NCI-H2196 treated with DMSO at 0.1 percent for 48 hours (cell line): ENCODE measurements at regions not wholly inside any gene's neighbourhood (a gene's known extent, or its start where the extent isn't known, plus 50 kb on each side); places are given as distances from the start of the nearest gene placed in this dataset.

Experiments used
- DNase-seq: peaks from one replicate; lab custom pipeline; 2025; ENCODE audit not compliant: unreplicated experiment; lab: John Stamatoyannopoulos, UW

DNA sequence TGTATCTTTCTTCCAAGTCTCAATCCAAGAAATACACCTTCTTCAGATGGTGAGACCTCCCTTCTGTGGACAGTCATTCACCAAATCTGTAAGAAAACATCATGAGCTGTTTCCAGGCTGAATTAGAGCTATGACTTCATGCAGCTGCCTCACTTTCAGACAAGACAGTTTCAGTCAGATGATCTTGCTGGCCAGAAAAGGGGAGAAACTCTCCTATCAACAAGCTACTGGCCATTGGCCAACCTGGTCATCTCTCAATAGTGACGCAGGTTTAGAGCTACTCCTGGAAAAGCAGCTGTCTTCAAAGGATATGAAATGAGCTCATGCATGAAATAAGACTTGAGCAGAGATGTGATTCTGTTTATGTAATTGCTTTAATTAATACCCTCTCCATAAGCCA lies 69.6 kb upstream of the NDP start:
- peak; percentile 20 for DNase-seq

DNA sequence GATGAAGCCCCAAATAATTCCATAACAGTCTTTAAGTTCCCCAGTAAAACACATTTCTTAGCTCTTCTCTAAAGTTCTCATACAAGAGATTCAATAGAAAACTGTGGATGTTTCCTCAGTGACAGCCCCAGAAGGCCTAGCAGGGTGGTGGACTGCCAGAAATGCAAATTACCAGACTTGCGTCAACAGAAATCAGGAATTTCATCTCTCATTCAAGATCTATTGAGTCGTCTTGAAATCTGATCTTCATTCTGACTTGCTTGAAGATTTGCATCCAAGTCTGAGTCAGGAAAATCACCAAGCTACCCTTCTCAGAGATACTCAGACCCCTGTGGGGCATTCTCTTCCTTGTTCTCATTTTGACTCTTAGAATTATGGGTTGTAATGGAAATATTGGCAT lies 68.9 kb upstream of the NDP start:
- DNase-seq = no peak

DNA sequence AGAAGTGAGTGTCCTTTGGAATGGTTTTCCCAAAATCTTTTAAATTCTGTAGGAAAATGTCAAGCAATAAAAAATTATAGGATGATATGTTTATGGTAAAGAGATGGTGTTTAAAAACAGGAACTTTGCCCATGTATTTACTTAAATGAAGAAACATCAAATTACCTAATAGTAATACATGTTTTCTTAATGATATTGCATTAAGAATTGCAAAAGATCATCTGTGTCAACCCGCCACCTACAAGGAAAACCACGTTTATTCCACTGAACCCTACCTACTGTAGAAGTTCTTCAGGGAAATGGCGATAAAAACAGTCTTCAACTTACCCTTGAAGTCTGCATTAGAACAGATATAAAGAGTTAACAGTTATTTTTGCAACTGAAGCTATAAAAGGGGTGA lies 67.2 kb upstream of the NDP start:
- no peak for DNase-seq

DNA sequence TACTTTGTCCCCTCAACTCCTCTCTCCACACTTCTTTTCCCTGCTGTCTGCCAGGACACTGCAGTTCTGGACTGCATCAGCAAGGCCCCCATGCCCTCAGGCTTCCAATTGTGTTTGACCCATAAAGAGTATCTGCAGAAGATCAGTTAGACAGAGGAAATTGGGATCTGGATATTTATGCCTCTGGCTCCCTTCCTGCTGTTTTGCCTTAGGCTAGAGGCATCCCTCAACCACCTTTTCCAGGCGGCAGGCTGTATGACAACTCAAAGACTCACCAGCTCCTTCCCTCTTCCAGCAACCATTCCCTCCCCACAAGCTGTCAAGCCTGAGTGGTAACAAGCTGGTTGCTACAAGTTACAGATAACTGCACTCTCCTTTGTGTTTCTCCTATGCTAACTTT lies 66.4 kb upstream of the NDP start:
- no peak for DNase-seq

DNA sequence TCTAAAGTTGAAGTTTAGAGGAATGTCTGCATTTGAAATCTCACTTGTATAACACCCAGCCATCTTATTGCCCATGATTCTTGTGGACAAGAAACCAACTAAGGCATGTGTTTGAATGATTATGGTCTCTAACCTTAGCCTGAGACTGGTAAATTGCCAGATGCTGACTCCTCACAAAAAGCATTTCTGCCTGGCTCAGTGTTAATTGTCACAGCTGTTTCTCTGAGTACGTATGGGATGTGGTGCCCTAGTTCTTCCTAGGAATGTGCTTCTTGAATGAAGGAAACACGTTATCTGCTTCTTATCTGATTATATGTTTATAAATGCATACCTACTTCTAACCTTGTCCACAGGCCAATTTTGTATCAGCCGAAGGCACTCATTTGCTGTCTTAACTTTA lies 63.1 kb upstream of the NDP start:
- DNase-seq = no peak

GRCh38 chrX:44035571-44035970 lies 62.4 kb upstream of the NDP start:
- no peak for DNase-seq

GRCh38 chrX:44032479-44032878 lies 59.3 kb upstream of the NDP start:
- no peak for DNase-seq

GRCh38 chrX:44025555-44025954 lies 52.4 kb upstream of the NDP start:
- DNase-seq = no peak
